ENCODE measurements at regions not wholly inside any gene's neighbourhood (a gene's known extent, or its start where the extent isn't known, plus 50 kb on each side); places are given as distances from the start of the nearest gene placed in this dataset.
"Not testable (repeated sequence)": the region's sequence is repeated elsewhere in the genome, so short reads cannot be mapped to it uniquely, and the experiment has no call there.

GRCh38 chr3:72269475-72269874, 484.5 kb upstream of the PROK2 start:
- no peak for FAIRE-seq

GRCh38 chr3:72266921-72267524, 482.1 kb upstream of the PROK2 start:
- not testable (repeated sequence) for FAIRE-seq

GRCh38 chr3:72266016-72266370, 481.0 kb upstream of the PROK2 start:
- no peak for FAIRE-seq

- no peak for FAIRE-seq
Observed at GRCh38 chr3:72265256-72266015, 480.5 kb upstream of the PROK2 start.

- no peak for FAIRE-seq
Observed at GRCh38 chr3:72263223-72263990, 478.5 kb upstream of the PROK2 start.

- no peak for FAIRE-seq
Observed at GRCh38 chr3:72262736-72263135, 477.8 kb upstream of the PROK2 start.

- no peak for FAIRE-seq
Observed at GRCh38 chr3:72261566-72262564, 476.9 kb upstream of the PROK2 start.

GRCh38 chr3:72260588-72260910, 475.6 kb upstream of the PROK2 start:
- no peak for FAIRE-seq

- FAIRE-seq = no peak
Observed at GRCh38 chr3:72259755-72260587, 475.0 kb upstream of the PROK2 start.

- FAIRE-seq = no peak
Observed at GRCh38 chr3:72258361-72259141, 473.6 kb upstream of the PROK2 start.

GRCh38 chr3:72257738-72258137, 472.8 kb upstream of the PROK2 start:
- FAIRE-seq = no peak

GRCh38 chr3:72257203-72257602, 472.3 kb upstream of the PROK2 start:
- no peak for FAIRE-seq

- no peak for FAIRE-seq
Observed at GRCh38 chr3:72256716-72257115, 471.8 kb upstream of the PROK2 start.

- no peak for FAIRE-seq
Observed at GRCh38 chr3:72255791-72256559, 471.0 kb upstream of the PROK2 start.

- no peak for FAIRE-seq
Observed at GRCh38 chr3:72255191-72255590, 470.2 kb upstream of the PROK2 start.

- FAIRE-seq = no peak
Observed at GRCh38 chr3:72254483-72254882, 469.5 kb upstream of the PROK2 start.

- FAIRE-seq = no peak
Observed at GRCh38 chr3:72250725-72251124, 465.8 kb upstream of the PROK2 start.

- FAIRE-seq = no peak
Observed at GRCh38 chr3:72248869-72249268, 463.9 kb upstream of the PROK2 start.

GRCh38 chr3:72248389-72248761, 463.4 kb upstream of the PROK2 start:
- no peak for FAIRE-seq

- FAIRE-seq = no peak
Observed at GRCh38 chr3:72247645-72248388, 462.9 kb upstream of the PROK2 start.
